ENCODE measurements at regions not wholly inside any gene's neighbourhood (a gene's known extent, or its start where the extent isn't known, plus 50 kb on each side); places are given as distances from the start of the nearest gene placed in this dataset.

DNA sequence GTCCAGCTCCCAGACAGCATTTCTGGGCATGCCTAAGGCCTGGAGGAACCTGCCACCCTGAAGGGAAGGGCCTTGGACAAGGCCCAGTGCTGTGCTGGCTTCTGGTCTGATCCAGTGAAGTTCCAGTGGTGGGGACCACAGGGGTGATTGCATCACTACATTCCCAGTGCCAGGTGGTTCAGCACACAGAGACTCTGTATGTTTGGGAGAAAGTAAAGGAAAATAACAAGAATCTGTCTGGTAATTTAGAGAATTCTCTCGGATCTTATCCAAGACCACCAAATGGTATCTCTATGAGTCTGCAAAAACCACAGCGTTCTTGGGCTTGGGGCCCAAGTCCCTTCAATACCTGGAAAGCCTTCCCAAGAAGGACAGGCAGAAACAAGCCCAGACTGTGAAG, 131.8 kb upstream of the MAD2L1 start:
- Histone ChIP-seq H3K27ac (no peak overlapping the region), H3K4me3 (no peak overlapping the region), H3K4me1 (no peaks in the 10 kb centered on the region), H3K27me3 (no peaks in the 10 kb centered on the region), H3K36me3 (no peaks in the 10 kb centered on the region), H3K9me3 (no peaks in the 10 kb centered on the region)
- intact Hi-C loops (cut with DNase I) = no loop called here
- DNase-seq (ENCODE audit: extremely low spot score in 2 of 2) = no peak
- TF ChIP-seq POLR2A (IDR thresholded peaks at IDR 0.05) (no peak), POLR2AphosphoS5 (IDR thresholded peaks at IDR 0.05; ENCODE audit: insufficient read depth in 1 of 2, low read depth in 1 of 2) (no peak), CTCF (IDR thresholded peaks at IDR 0.05) (no peak)

DNA sequence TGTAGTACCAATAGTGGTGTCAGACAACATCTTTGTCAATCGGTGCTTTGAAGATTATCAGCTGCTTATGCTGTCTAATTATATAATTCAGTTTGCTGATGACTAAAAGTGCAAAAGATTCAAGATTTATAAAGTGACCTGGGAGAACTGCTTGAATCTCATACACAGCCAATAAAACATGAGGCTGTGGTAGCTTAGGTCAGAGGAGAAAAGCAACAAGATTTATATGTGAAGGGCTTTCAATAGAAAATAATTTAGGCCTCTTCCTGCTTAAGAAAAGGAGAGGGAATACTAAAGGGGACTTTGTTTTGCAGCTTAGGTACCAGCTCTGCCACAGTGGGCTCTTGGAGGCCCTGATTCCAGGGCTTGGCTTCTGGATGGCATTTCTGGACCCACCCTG, 111.0 kb upstream of the MAD2L1 start:
- Histone ChIP-seq H3K27ac (no peak overlapping the region), H3K9me3 (no peaks in the 10 kb centered on the region), H3K4me1 (no peaks in the 10 kb centered on the region), H3K36me3 (no peaks in the 10 kb centered on the region), H3K27me3 (no peaks in the 10 kb centered on the region), H3K4me3 (no peak overlapping the region)
- no peak for DNase-seq (ENCODE audit: extremely low spot score in 2 of 2)
- intact Hi-C loops (cut with DNase I) = no loop called here
- TF ChIP-seq CTCF (IDR thresholded peaks at IDR 0.05) (no peak), POLR2AphosphoS5 (IDR thresholded peaks at IDR 0.05; ENCODE audit: insufficient read depth in 1 of 2, low read depth in 1 of 2) (no peak), POLR2A (IDR thresholded peaks at IDR 0.05) (no peak)

DNA sequence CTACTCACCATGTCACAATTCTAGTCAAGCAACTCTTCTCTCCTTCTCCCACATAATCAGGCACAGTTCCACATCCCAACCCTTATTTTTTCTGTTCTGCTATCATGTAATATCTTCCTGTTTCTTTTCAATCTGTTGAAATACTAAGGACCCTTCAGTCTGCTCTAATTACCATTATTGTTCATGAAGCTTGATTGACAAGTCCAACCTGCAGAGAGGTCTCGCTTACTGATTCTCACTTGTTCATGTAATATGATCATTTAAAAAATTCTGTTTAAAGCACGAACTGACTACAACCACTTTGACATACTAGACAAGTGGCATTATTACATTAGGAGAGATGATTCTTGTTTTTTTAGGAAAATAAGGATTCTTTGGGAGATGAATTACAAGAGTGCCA, 108.6 kb upstream of the MAD2L1 start:
- Histone ChIP-seq H3K4me1 (no peaks in the 10 kb centered on the region), H3K9me3 (no peaks in the 10 kb centered on the region), H3K36me3 (no peaks in the 10 kb centered on the region), H3K27ac (no peak overlapping the region), H3K27me3 (no peaks in the 10 kb centered on the region), H3K4me3 (no peak overlapping the region)
- no peak for DNase-seq (ENCODE audit: extremely low spot score in 2 of 2)
- intact Hi-C loops (cut with DNase I) = no loop called here
- TF ChIP-seq CTCF (IDR thresholded peaks at IDR 0.05) (no peak), POLR2AphosphoS5 (IDR thresholded peaks at IDR 0.05; ENCODE audit: insufficient read depth in 1 of 2, low read depth in 1 of 2) (no peak), POLR2A (IDR thresholded peaks at IDR 0.05) (no peak)

DNA sequence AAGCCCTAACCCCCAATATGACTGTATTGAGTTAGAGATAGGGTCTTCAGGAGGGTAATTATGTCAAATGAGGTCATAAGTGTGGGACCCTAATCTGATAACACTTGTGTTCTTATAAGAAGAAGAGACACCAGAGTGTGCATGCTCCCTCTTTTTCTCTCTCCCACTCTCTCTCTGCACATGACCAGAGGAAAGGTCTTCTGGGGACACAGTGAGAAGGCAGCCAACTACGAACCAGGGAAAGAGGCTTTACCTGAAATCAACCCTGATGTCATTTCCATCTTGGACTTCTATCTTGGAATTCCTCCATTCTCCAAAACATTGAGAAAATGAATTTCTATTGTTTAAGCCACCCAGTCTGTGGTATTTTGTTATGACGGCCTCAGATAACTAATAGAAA, 97.2 kb upstream of the MAD2L1 start:
- Histone ChIP-seq H3K36me3 (no peaks in the 10 kb centered on the region), H3K9me3 (no peaks in the 10 kb centered on the region), H3K27me3 (no peaks in the 10 kb centered on the region), H3K27ac (no peak overlapping the region), H3K4me3 (no peak overlapping the region), H3K4me1 (no peaks in the 10 kb centered on the region)
- no peak for DNase-seq (ENCODE audit: extremely low spot score in 2 of 2)
- no peak for TF ChIP-seq CTCF (IDR thresholded peaks at IDR 0.05)
- intact Hi-C loops (cut with DNase I) = no loop called here

GRCh38 chr4:120158841-120159463, 92.3 kb upstream of the MAD2L1 start:
- no peak overlapping the region for H3K27ac ChIP-seq
- no peaks in the 10 kb centered on the region for H3K36me3 ChIP-seq
- intact Hi-C loops (cut with DNase I) = loop anchor here (5.0 kb wide), 1 partner anchor 938 kb away; no protein-coding TSS in a partner anchor
- TF ChIP-seq POLR2AphosphoS5 (IDR thresholded peaks at IDR 0.05; ENCODE audit: insufficient read depth in 1 of 2, low read depth in 1 of 2) (no peak), CTCF (IDR thresholded peaks at IDR 0.05) (no peak), POLR2A (IDR thresholded peaks at IDR 0.05) (no peak)
- H3K4me3 ChIP-seq = no peak overlapping the region
- no peaks in the 10 kb centered on the region for H3K9me3 ChIP-seq
- H3K27me3 ChIP-seq = no peaks in the 10 kb centered on the region
- H3K4me1 ChIP-seq = no peaks in the 10 kb centered on the region
- DNase-seq (ENCODE audit: extremely low spot score in 2 of 2) = no peak
